ENCODE measurements at regions not wholly inside any gene's neighbourhood (a gene's known extent, or its start where the extent isn't known, plus 50 kb on each side); places are given as distances from the start of the nearest gene placed in this dataset.

GRCh38 chr2:21746499-21746898 lies 622.7 kb downstream of the TDRD15 start:
- TF ChIP-seq POLR2AphosphoS5 (IDR thresholded peaks at IDR 0.05; ENCODE audit: low read depth, low read length) (no peak), TAF1 (IDR thresholded peaks at IDR 0.05; ENCODE audit: borderline replicate concordance, insufficient read depth, low read length) (no peak), FOXP2 (optimal IDR thresholded peaks at IDR 0.05; ENCODE audit: borderline replicate concordance, extremely low read depth, extremely low read length, insufficient read depth) (no peak), SIN3A (IDR thresholded peaks at IDR 0.05; ENCODE audit: borderline replicate concordance, insufficient read depth, low read length) (no peak)
- TF ChIP-seq, protein P1, sequence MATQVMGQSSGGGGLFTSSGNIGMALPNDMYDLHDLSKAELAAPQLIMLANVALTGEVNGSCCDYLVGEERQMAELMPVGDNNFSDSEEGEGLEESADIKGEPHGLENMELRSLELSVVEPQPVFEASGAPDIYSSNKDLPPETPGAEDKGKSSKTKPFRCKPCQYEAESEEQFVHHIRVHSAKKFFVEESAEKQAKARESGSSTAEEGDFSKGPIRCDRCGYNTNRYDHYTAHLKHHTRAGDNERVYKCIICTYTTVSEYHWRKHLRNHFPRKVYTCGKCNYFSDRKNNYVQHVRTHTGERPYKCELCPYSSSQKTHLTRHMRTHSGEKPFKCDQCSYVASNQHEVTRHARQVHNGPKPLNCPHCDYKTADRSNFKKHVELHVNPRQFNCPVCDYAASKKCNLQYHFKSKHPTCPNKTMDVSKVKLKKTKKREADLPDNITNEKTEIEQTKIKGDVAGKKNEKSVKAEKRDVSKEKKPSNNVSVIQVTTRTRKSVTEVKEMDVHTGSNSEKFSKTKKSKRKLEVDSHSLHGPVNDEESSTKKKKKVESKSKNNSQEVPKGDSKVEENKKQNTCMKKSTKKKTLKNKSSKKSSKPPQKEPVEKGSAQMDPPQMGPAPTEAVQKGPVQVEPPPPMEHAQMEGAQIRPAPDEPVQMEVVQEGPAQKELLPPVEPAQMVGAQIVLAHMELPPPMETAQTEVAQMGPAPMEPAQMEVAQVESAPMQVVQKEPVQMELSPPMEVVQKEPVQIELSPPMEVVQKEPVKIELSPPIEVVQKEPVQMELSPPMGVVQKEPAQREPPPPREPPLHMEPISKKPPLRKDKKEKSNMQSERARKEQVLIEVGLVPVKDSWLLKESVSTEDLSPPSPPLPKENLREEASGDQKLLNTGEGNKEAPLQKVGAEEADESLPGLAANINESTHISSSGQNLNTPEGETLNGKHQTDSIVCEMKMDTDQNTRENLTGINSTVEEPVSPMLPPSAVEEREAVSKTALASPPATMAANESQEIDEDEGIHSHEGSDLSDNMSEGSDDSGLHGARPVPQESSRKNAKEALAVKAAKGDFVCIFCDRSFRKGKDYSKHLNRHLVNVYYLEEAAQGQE (IDR thresholded peaks at IDR 0.05; ENCODE audit: insufficient read depth in 1 of 2, low read depth in 2 of 2, low read length in 2 of 2), result no peak

DNA sequence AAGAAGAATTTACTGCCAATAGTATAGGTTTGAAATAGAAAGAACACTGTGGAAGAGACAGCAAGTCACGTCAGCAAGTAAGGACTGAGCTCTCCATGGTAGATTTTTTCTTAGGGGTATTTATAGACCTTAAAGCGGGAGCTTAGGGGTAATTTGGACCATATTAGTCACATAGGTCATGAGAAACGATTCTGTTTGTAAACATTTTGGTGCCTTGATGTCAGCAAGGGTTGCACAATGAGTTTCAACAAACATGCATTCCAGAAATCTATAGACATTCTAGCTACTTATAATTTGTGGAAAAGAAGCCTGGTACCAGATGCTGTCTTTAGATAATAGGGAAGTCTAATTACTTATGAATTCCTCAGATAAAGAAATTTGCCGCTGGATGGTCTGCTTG lies 624.7 kb downstream of the TDRD15 start:
- TF ChIP-seq, protein P1 (IDR thresholded peaks at IDR 0.05; ENCODE audit: insufficient read depth in 1 of 2, low read depth in 2 of 2, low read length in 2 of 2), result no peak
- TF ChIP-seq FOXP2 (optimal IDR thresholded peaks at IDR 0.05; ENCODE audit: borderline replicate concordance, extremely low read depth, extremely low read length, insufficient read depth) (no peak), TAF1 (IDR thresholded peaks at IDR 0.05; ENCODE audit: borderline replicate concordance, insufficient read depth, low read length) (no peak)

DNA sequence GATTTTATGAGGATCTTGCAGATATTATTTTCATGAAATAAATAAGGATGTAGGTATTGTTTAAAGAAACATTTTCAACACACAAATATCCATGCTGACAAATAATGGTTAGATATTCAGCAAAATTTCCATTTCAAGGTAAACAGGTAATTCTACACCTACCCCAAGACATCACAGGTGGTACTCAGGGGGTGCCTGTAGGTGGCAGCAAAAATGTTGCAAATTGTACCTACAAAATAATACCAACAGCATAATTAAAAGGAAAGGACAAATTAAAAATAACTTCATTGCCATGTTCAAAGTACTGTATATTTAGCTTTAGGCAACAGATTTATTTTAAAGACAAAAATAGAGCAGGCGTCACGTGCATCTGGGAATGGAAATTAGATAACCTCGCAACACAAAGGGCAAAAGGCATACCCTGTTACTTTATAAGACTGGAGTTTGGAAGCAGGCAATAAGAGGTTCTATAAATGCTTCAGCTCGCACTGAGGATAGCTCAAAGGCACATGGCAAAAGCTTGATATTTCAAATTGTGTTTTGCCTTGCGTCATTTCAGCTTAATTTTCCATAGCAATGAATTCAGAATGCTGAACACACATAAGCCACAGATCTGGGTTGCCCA lies 630.5 kb downstream of the TDRD15 start:
- TF ChIP-seq, protein P1 (IDR thresholded peaks at IDR 0.05; ENCODE audit: insufficient read depth in 1 of 2, low read depth in 2 of 2, low read length in 2 of 2), result no peak
- no peak for TF ChIP-seq POLR2AphosphoS5 (IDR thresholded peaks at IDR 0.05; ENCODE audit: low read depth, low read length)
- no peak for TF ChIP-seq TAF1 (IDR thresholded peaks at IDR 0.05; ENCODE audit: borderline replicate concordance, insufficient read depth, low read length)
- no peak for TF ChIP-seq SIN3A (IDR thresholded peaks at IDR 0.05; ENCODE audit: borderline replicate concordance, insufficient read depth, low read length)
- no peak for TF ChIP-seq FOXP2 (optimal IDR thresholded peaks at IDR 0.05; ENCODE audit: borderline replicate concordance, extremely low read depth, extremely low read length, insufficient read depth)

DNA sequence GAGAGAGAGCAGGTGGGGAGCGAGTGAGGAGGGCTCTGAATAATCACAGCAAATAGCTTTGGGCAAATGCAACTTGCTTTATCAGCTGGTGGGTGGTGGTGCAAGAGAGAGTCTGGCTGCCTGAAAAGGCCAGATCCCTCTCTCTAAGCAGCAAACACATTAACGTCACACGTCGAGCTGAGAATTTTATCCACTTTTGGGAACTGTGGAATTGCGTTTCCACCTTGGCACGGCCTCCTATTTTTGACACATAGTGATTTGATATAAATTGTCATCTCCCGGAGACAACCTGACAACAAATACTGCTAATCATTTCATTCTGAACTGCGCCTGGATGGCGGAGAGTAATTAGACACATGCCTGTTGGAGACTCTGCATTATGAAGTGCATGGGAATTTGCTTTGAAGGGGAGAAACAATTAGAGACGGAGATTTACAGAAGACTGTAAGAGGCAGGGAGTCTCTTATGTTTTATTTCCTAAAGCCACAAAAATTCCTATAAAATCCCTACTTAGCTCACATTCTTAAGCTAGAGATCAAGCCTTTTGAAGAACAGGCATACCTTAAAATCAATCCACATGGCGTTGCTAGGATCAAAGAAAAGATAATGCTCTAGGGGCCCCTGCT lies 634.1 kb downstream of the TDRD15 start:
- TF ChIP-seq SIN3A (IDR thresholded peaks at IDR 0.05; ENCODE audit: borderline replicate concordance, insufficient read depth, low read length) (no peak), FOXP2 (optimal IDR thresholded peaks at IDR 0.05; ENCODE audit: borderline replicate concordance, extremely low read depth, extremely low read length, insufficient read depth) (no peak), POLR2AphosphoS5 (IDR thresholded peaks at IDR 0.05; ENCODE audit: low read depth, low read length) (no peak), TAF1 (IDR thresholded peaks at IDR 0.05; ENCODE audit: borderline replicate concordance, insufficient read depth, low read length) (no peak)
- TF ChIP-seq, protein P1 (IDR thresholded peaks at IDR 0.05; ENCODE audit: insufficient read depth in 1 of 2, low read depth in 2 of 2, low read length in 2 of 2), result no peak

Measured in PFSK-1 (cell line).